ENCODE measurements at regions not wholly inside any gene's neighbourhood (a gene's known extent, or its start where the extent isn't known, plus 50 kb on each side); places are given as distances from the start of the nearest gene placed in this dataset.
"Not testable (repeated sequence)": the region's sequence is repeated elsewhere in the genome, so short reads cannot be mapped to it uniquely, and the experiment has no call there.

- no peak for DNase-seq
These were observed 150.6 kb downstream of the TXNL1 start for GRCh38 chr18:56487801-56488200.

- DNase-seq, result no peak
These were observed 155.0 kb downstream of the TXNL1 start for GRCh38 chr18:56483386-56483785.

- DNase-seq, result not testable (repeated sequence)
These were observed 155.6 kb downstream of the TXNL1 start for GRCh38 chr18:56482813-56483212.

GRCh38 chr18:56481751-56482150, 156.6 kb downstream of the TXNL1 start:
- DNase-seq, result no peak

- peak; percentile 38 for DNase-seq
These were observed 158.6 kb downstream of the TXNL1 start for GRCh38 chr18:56479841-56480240.

GRCh38 chr18:56475250-56475649, 163.1 kb downstream of the TXNL1 start:
- DNase-seq, result peak; percentile 60

- DNase-seq, result no peak
These were observed 164.9 kb downstream of the TXNL1 start for GRCh38 chr18:56473400-56474024.

GRCh38 chr18:56470406-56471351, 167.7 kb downstream of the TXNL1 start:
- DNase-seq, result no peak

GRCh38 chr18:56469582-56469981, 168.8 kb downstream of the TXNL1 start:
- DNase-seq, result no peak

- no peak for DNase-seq
These were observed 170.0 kb downstream of the TXNL1 start for GRCh38 chr18:56468396-56468795.

- no peak for DNase-seq
These were observed 176.1 kb downstream of the TXNL1 start for GRCh38 chr18:56462276-56462675.

GRCh38 chr18:56461151-56461550, 177.2 kb downstream of the TXNL1 start:
- no peak for DNase-seq

- DNase-seq, result no peak
These were observed 177.8 kb downstream of the TXNL1 start for GRCh38 chr18:56460581-56460980.

- no peak for DNase-seq
These were observed 179.4 kb downstream of the TXNL1 start for GRCh38 chr18:56458770-56459712.

- no peak for DNase-seq
These were observed 182.5 kb downstream of the TXNL1 start for GRCh38 chr18:56455874-56456273.

- no peak for DNase-seq
These were observed 183.3 kb downstream of the TXNL1 start for GRCh38 chr18:56455141-56455540.

- DNase-seq, result no peak
These were observed 184.8 kb downstream of the TXNL1 start for GRCh38 chr18:56453631-56454030.

- no peak for DNase-seq
These were observed 187.2 kb downstream of the TXNL1 start for GRCh38 chr18:56451188-56451587.

- no peak for DNase-seq
These were observed 189.6 kb downstream of the TXNL1 start for GRCh38 chr18:56448751-56449150.

- DNase-seq, result no peak
These were observed 193.0 kb downstream of the TXNL1 start for GRCh38 chr18:56445422-56445821.

- no peak for DNase-seq
These were observed 194.2 kb downstream of the TXNL1 start for GRCh38 chr18:56444201-56444600.

GRCh38 chr18:56443166-56443907, 195.1 kb downstream of the TXNL1 start:
- no peak for DNase-seq

All from fibroblast of upper back skin (primary cell).